ENCODE measurements at regions not wholly inside any gene's neighbourhood (a gene's known extent, or its start where the extent isn't known, plus 50 kb on each side); places are given as distances from the start of the nearest gene placed in this dataset.

DNA sequence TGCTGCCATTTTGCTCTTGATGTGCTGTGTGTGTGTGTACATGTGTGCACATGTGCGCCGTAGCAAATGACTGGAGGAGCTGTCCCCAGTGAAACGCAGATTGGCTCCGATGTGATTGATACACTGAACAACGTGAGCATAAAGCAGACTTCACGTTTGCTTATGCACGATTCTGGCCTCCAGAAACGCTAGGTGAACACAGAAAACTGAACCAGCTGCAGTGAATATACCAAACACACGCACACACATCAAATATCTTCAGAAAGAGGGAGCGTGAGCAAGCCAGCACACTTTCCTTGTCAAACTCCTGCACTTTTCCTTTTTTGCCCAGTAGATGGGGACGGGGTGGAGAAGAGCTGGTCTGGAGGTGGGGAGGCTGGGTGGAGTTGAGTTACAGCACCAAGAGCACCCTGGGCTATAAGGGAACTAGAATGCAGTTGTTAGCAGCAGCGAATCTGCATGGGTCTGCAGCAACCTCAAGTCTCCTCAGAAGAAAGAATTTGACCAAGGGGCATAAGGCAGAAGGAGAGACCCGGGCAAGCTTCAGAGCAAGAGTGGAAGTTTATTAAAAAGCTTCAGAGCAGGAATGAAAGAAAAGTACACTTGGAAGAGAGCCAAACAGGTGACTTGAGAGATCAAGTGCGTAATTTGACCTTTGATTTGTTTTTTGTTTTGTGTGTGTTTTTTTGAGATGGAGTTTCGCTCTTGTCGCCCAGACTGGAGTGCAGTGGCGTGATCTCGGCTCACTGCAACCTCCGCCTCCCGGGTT, 77.8 kb upstream of the CADM1 start:
- no TSS peak for BruUV-seq (replicated peaks)
- peaks cover 11% of the 10 kb centered on the region for H3K4me1 ChIP-seq (ENCODE audit: insufficient read depth, low read length)
- no peak overlapping the region for H3K27ac ChIP-seq (ENCODE audit: extremely low read length, insufficient read depth, low read length)
- ATAC-seq (peak; percentile 93), DNase-seq (ENCODE audit: low spot score) (no peak), FAIRE-seq (no peak)
- no peaks in the 10 kb centered on the region for H3K36me3 ChIP-seq (replicated peaks in 1 of 2; ENCODE audit: control insufficient read depth in 1 of 2, insufficient read depth in 2 of 2, low read length in 2 of 2)
- intact Hi-C loops (cut with micrococcal nuclease; ENCODE audit: unreplicated experiment) (no loop called here), in situ Hi-C loops (cut with HindIII; ENCODE audit: extremely low pct_ligation_motif_present, low pct_unique_long_range_greater_than_20kb) (no loop called here)
- no peak overlapping the region for H3K9ac ChIP-seq (ENCODE audit: insufficient read depth, low read depth, low read length)
- no peaks in the 10 kb centered on the region for H4K20me1 ChIP-seq (ENCODE audit: insufficient read depth, low read length)
- ChIA-PET CTCF (ENCODE audit: low intra/inter-chr PET ratio, low total read pairs) (no interaction called here), POLR2A (no interaction called here)
- H3K4me2 ChIP-seq (ENCODE audit: low read depth, low read length) = peak overlapping the region; percentile 5; the same call in 1 of the 2 replicates
- H3K79me2 ChIP-seq (ENCODE audit: insufficient read depth, low read length) = no peaks in the 10 kb centered on the region
- H2AFZ ChIP-seq (ENCODE audit: low read length) = no peak overlapping the region
- H3K27me3 ChIP-seq (ENCODE audit: control insufficient read depth in 1 of 2, insufficient read depth in 2 of 2, low read length in 2 of 2) = peaks cover 0 to 11% of the 10 kb centered on the region in 2 experiments; a peak in 2 of 5 replicates
- H3K4me3 ChIP-seq (replicated peaks in 1 of 3; ENCODE audit: insufficient read depth in 1 of 3, low read depth in 2 of 3, low read length in 3 of 3) = no peak overlapping the region
- 31% methylated on average over 20 of the region's 20 CpGs for WGBS (ENCODE audit: low lambda C conversion rate)
- H3K9me3 ChIP-seq (ENCODE audit: low read length) = no peaks in the 10 kb centered on the region; the same call in 1 of the 2 replicates
- 0 out of 2 replicates have a peak, but pooled peaks have one; percentile 30 for TF ChIP-seq KLF12 (CRISPR knock-in tag; IDR thresholded peaks at IDR 0.05; ENCODE audit: borderline replicate concordance)
- TF ChIP-seq BHLHE40 (IDR thresholded peaks at IDR 0.05; ENCODE audit: low read length) = 0 out of 2 replicates have a peak, but pooled peaks have one; percentile 10
- 0 out of 2 replicates have a peak, but pooled peaks have one; percentile 3 for TF ChIP-seq STAG1 (CRISPR knock-in tag; IDR thresholded peaks at IDR 0.05)
- TF ChIP-seq ZNF530 (CRISPR knock-in tag; IDR thresholded peaks at IDR 0.05; ENCODE audit: low read depth) = no peak
- TF ChIP-seq ZNF441 (CRISPR knock-in tag; IDR thresholded peaks at IDR 0.05; ENCODE audit: borderline replicate concordance) = peak; percentile 91
- TF ChIP-seq, protein P1, sequence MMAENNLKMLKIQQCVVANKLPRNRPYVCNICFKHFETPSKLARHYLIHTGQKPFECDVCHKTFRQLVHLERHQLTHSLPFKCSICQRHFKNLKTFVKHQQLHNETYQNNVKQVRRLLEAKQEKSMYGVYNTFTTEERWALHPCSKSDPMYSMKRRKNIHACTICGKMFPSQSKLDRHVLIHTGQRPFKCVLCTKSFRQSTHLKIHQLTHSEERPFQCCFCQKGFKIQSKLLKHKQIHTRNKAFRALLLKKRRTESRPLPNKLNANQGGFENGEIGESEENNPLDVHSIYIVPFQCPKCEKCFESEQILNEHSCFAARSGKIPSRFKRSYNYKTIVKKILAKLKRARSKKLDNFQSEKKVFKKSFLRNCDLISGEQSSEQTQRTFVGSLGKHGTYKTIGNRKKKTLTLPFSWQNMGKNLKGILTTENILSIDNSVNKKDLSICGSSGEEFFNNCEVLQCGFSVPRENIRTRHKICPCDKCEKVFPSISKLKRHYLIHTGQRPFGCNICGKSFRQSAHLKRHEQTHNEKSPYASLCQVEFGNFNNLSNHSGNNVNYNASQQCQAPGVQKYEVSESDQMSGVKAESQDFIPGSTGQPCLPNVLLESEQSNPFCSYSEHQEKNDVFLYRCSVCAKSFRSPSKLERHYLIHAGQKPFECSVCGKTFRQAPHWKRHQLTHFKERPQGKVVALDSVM (CRISPR knock-in tag; IDR thresholded peaks at IDR 0.05) = no peak
- TF ChIP-seq ZNF713 (CRISPR knock-in tag; IDR thresholded peaks at IDR 0.05) = no peak
- TF ChIP-seq FOXP1 (IDR thresholded peaks at IDR 0.05) = no peak
- TF ChIP-seq FOXP1 (CRISPR knock-in tag; IDR thresholded peaks at IDR 0.05) = 0 out of 2 replicates have a peak, but pooled peaks have one; percentile 7

Measured in HepG2 (cell line).